GM19395 (cell line): ENCODE measurements at regions not wholly inside any gene's neighbourhood (a gene's known extent, or its start where the extent isn't known, plus 50 kb on each side); places are given as distances from the start of the nearest gene placed in this dataset.

Experiments used
- ATAC-seq: cut with Tn5 transposase; IDR thresholded peaks from one replicate; pipeline ENCODE4 v1.9.1; 2021; ENCODE audit warnings: mild to moderate bottlenecking, moderate library complexity; ENCODE audit not compliant: unreplicated experiment

GRCh38 chr15:89400116-89400781, 65.6 kb upstream of the POLG start:
- ATAC-seq, result peak; percentile 18

- peak; percentile 67 for ATAC-seq
These were observed 64.9 kb upstream of the POLG start for GRCh38 chr15:89399238-89400115.

- ATAC-seq, result no peak
These were observed 64.2 kb upstream of the POLG start for GRCh38 chr15:89398896-89399237.

- ATAC-seq, result no peak
These were observed 63.0 kb upstream of the POLG start for GRCh38 chr15:89397653-89398023.

GRCh38 chr15:89396723-89397652, 62.4 kb upstream of the POLG start:
- no peak for ATAC-seq

GRCh38 chr15:89395996-89396395, 61.4 kb upstream of the POLG start:
- no peak for ATAC-seq

GRCh38 chr15:89395461-89395871, 60.8 kb upstream of the POLG start:
- ATAC-seq, result no peak

- no peak for ATAC-seq
These were observed 60.4 kb upstream of the POLG start for GRCh38 chr15:89395031-89395430.

GRCh38 chr15:89393056-89393455, 58.4 kb upstream of the POLG start:
- ATAC-seq, result no peak

GRCh38 chr15:89391685-89392257, 57.1 kb upstream of the POLG start:
- ATAC-seq, result no peak

GRCh38 chr15:89389841-89390603, 55.4 kb upstream of the POLG start:
- no peak for ATAC-seq

GRCh38 chr15:89387140-89387903, 52.7 kb upstream of the POLG start:
- no peak for ATAC-seq

GRCh38 chr15:89385596-89386331, 51.1 kb upstream of the POLG start:
- ATAC-seq, result no peak
